DOHH2 (cell line): ENCODE measurements at regions not wholly inside any gene's neighbourhood (a gene's known extent, or its start where the extent isn't known, plus 50 kb on each side); places are given as distances from the start of the nearest gene placed in this dataset.

Experiments
- EZH2phosphoT487 ChIP-seq: fragments of 200-600 bp; sonication (generic); IDR thresholded peaks from 2 replicates; pipeline ENCODE4 v1.6.1; 2017; ENCODE audit warnings: borderline replicate concordance, mild to moderate bottlenecking, antibody characterized with exemption, low read length, moderate library complexity, mixed read lengths
- TF ChIP-seq, protein P1 (sequence below): fragments of 200-600 bp; sonication (generic); IDR thresholded peaks from one replicate; pipeline ENCODE4 v1.5.1; 2014; ENCODE audit warnings: antibody characterized with exemption, mild to moderate bottlenecking, low read depth, low read length; ENCODE audit not compliant: poor library complexity, severe bottlenecking

DNA sequence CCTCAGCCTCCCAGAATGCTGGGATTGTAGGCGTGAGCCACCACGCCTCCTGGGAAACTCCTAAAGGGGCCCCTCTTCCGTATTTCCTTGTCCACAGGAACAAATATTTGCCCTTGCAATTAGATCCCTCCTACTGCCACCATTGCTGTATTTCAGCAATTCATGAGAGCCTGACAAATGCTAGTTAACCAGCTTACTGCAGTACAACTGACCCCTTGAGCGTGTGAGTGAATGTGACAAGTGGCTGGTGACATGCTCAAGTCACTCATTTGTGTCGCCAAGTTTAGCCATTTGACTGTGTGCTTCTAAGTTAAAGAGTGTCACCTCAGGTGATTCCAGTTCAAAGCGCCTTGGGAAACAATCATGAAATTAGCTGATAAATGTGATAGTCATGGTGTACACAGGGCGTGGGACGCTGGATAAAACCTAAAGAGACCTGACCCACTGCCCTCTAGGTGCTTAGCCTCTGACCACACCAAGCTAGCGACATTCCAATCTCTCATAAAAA lies 56.1 kb upstream of the MAP1LC3B2 start:
- TF ChIP-seq, protein P1, sequence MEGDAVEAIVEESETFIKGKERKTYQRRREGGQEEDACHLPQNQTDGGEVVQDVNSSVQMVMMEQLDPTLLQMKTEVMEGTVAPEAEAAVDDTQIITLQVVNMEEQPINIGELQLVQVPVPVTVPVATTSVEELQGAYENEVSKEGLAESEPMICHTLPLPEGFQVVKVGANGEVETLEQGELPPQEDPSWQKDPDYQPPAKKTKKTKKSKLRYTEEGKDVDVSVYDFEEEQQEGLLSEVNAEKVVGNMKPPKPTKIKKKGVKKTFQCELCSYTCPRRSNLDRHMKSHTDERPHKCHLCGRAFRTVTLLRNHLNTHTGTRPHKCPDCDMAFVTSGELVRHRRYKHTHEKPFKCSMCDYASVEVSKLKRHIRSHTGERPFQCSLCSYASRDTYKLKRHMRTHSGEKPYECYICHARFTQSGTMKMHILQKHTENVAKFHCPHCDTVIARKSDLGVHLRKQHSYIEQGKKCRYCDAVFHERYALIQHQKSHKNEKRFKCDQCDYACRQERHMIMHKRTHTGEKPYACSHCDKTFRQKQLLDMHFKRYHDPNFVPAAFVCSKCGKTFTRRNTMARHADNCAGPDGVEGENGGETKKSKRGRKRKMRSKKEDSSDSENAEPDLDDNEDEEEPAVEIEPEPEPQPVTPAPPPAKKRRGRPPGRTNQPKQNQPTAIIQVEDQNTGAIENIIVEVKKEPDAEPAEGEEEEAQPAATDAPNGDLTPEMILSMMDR = no peak
- no peak for TF ChIP-seq EZH2phosphoT487
